GM12891 (cell line): ENCODE measurements at regions not wholly inside any gene's neighbourhood (a gene's known extent, or its start where the extent isn't known, plus 50 kb on each side); places are given as distances from the start of the nearest gene placed in this dataset.

Experiments used
- POLR2A ChIP-seq: IDR thresholded peaks from 2 replicates; pipeline ENCODE4 v1.6.1; 2011; ENCODE audit warnings: low read depth, low read length, control low read depth
- POLR2AphosphoS5 ChIP-seq: IDR thresholded peaks from 2 replicates; pipeline ENCODE4 v1.6.1; 2011; ENCODE audit warnings: low read depth, low read length, control low read depth
- POU2F2 ChIP-seq: IDR thresholded peaks from 2 replicates; pipeline ENCODE4 v1.6.1; 2011; ENCODE audit warnings: low read depth, mild to moderate bottlenecking, control low read depth, low read length, moderate library complexity
- SPI1 ChIP-seq: IDR thresholded peaks from 2 replicates; pipeline ENCODE4 v1.6.1; 2011; ENCODE audit warnings: low read depth, low read length, control low read depth
- TAF1 ChIP-seq: IDR thresholded peaks from 2 replicates; pipeline ENCODE4 v1.6.1; 2011; ENCODE audit warnings: low read depth, low read length, control low read depth

GRCh38 chr7:85614684-85615083 is 427.8 kb upstream of the SEMA3D start:
- TF ChIP-seq POLR2A (no peak), POLR2AphosphoS5 (no peak), SPI1 (no peak), TAF1 (no peak), POU2F2 (no peak)
